Hepatocyte (in vitro differentiated cells): ENCODE measurements at regions not wholly inside any gene's neighbourhood (a gene's known extent, or its start where the extent isn't known, plus 50 kb on each side); places are given as distances from the start of the nearest gene placed in this dataset.

Source experiments
- DNase-seq: peaks from one replicate; pipeline ENCODE4 v3.0.0-alpha.2; 2016; ENCODE audit warnings: low spot score
- H2AFZ ChIP-seq: fragments of 200-600 bp; sonication (generic); 2 replicates; pipeline ENCODE4 v1.6.0; 2016; ENCODE audit warnings: antibody characterized with exemption, mild to moderate bottlenecking
- H3K27ac ChIP-seq: fragments of 200-600 bp; sonication (generic); 2 replicates; pipeline ENCODE4 v1.5.1; 2016; ENCODE audit warnings: mild to moderate bottlenecking
- H3K27me3 ChIP-seq: fragments of 200-600 bp; sonication (generic); 2 replicates; pipeline ENCODE4 v1.6.1; 2016
- H3K36me3 ChIP-seq: fragments of 200-600 bp; sonication (generic); replicated peaks from 2 replicates; pipeline ENCODE4 v1.5.1; 2016; ENCODE audit warnings: low read depth; ENCODE audit not compliant: insufficient read depth
- H3K4me1 ChIP-seq: fragments of 200-600 bp; sonication (generic); 2 replicates; pipeline ENCODE4 v1.5.1; 2016; ENCODE audit warnings: mild to moderate bottlenecking, moderate library complexity; ENCODE audit not compliant: insufficient read depth
- H3K4me2 ChIP-seq: fragments of 200-600 bp; sonication (generic); 2 replicates; pipeline ENCODE4 v1.6.0; 2016
- H3K4me3 ChIP-seq: fragments of 200-600 bp; sonication (generic); 2 replicates; pipeline ENCODE4 v1.5.1; 2016; ENCODE audit warnings: mild to moderate bottlenecking
- H3K79me2 ChIP-seq: fragments of 200-600 bp; sonication (generic); 2 replicates; pipeline ENCODE4 v1.6.0; 2017; ENCODE audit warnings: mild to moderate bottlenecking
- H3K9me2 ChIP-seq: fragments of 200-600 bp; sonication (generic); replicated peaks from 2 replicates; pipeline ENCODE4 v1.6.0; 2017; ENCODE audit warnings: mild to moderate bottlenecking; ENCODE audit not compliant: insufficient read depth
- H3K9me3 ChIP-seq: fragments of 200-600 bp; sonication (generic); 2 replicates; pipeline ENCODE4 v1.5.1; 2016; ENCODE audit warnings: low read depth, mild to moderate bottlenecking
- H4K20me1 ChIP-seq: fragments of 200-600 bp; sonication (generic); 2 replicates; pipeline ENCODE4 v1.6.0; 2016; ENCODE audit warnings: mild to moderate bottlenecking; ENCODE audit not compliant: insufficient read depth, poor library complexity, severe bottlenecking
- CTCF ChIP-seq: fragments of 200-600 bp; sonication (generic); IDR thresholded peaks from 2 replicates; pipeline ENCODE4 v1.5.1; 2016; ENCODE audit warnings: antibody characterized with exemption, mild to moderate bottlenecking; ENCODE audit not compliant: poor library complexity
- EZH2 ChIP-seq: fragments of 200-600 bp; sonication (generic); IDR thresholded peaks from 2 replicates; pipeline ENCODE4 v1.6.1; 2016; ENCODE audit warnings: antibody characterized with exemption, mild to moderate bottlenecking, borderline replicate concordance
- EZH2phosphoT487 ChIP-seq: fragments of 200-600 bp; sonication (generic); IDR thresholded peaks from one replicate; pipeline ENCODE4 v1.6.1; 2018; ENCODE audit warnings: antibody characterized with exemption, mild to moderate bottlenecking, low read depth, moderate library complexity; ENCODE audit not compliant: unreplicated experiment, severe bottlenecking
- WGBS: methylation state at CpG from one replicate; pipeline ENCODE4 v1.1.6; 2016; ENCODE audit warnings: low lambda C conversion rate; ENCODE audit errors: missing lambda C conversion rate; 5-methylcytosine and 5-hydroxymethylcytosine counted together

- Histone ChIP-seq H3K36me3 (no peaks in the 10 kb centered on the region), H3K27ac (no peak overlapping the region), H4K20me1 (no peaks in the 10 kb centered on the region)
Measured at GRCh38 chr12:69019082-69019481, 86.1 kb upstream of the CPM start.

GRCh38 chr12:69019910-69020309 lies 86.9 kb upstream of the CPM start:
- no peak for DNase-seq

More at GRCh38 chr12:69019082-69019481, 86.1 kb upstream of the CPM start:
- Histone ChIP-seq H3K4me2 (no peak overlapping the region), H3K4me3 (no peak overlapping the region), H3K4me1 (no peaks in the 10 kb centered on the region), H3K9me2 (no peaks in the 10 kb centered on the region), H3K27me3 (no peaks in the 10 kb centered on the region), H2AFZ (no peak overlapping the region), H3K9me3 (no peaks in the 10 kb centered on the region), H3K79me2 (no peaks in the 10 kb centered on the region)
- DNase-seq, result no peak
- TF ChIP-seq EZH2 (no peak), CTCF (no peak), EZH2phosphoT487 (no peak)

DNA sequence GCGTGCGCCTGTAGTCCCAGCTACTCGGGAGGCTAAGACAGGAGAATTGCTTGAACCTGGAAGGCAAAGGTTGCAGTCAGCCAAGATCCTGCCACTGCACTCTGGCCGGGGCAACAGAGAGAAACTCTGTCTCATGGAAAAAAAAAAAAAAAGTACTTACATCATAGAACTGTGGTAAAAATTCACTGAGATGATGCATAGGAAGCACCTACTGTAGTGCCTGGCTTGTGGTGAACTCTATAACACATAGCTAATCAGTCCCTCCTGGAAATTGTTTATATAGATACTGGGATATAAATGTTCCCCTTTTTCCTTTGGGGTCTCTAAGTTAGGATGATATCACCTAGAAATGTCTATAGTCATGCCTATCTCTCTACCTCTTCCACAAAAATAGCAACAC lies 89.7 kb upstream of the CPM start:
- no peak for TF ChIP-seq CTCF
- no peak for TF ChIP-seq EZH2
- TF ChIP-seq EZH2phosphoT487, result no peak
- no peak overlapping the region for H2AFZ ChIP-seq
- H3K36me3 ChIP-seq, result no peaks in the 10 kb centered on the region
- no peaks in the 10 kb centered on the region for H3K79me2 ChIP-seq
- H3K27me3 ChIP-seq, result no peaks in the 10 kb centered on the region
- no peak overlapping the region for H3K4me2 ChIP-seq
- no peaks in the 10 kb centered on the region for H3K4me1 ChIP-seq
- H3K9me3 ChIP-seq, result no peaks in the 10 kb centered on the region
- H3K27ac ChIP-seq, result no peak overlapping the region
- H4K20me1 ChIP-seq, result no peaks in the 10 kb centered on the region
- H3K4me3 ChIP-seq, result no peak overlapping the region
- WGBS, result 94% methylated on average over 4 of the region's 4 CpGs
- DNase-seq, result no peak
- no peaks in the 10 kb centered on the region for H3K9me2 ChIP-seq

More at GRCh38 chr12:69019910-69020309, 86.9 kb upstream of the CPM start:
- Histone ChIP-seq H3K4me3 (no peak overlapping the region), H2AFZ (no peak overlapping the region), H3K36me3 (no peaks in the 10 kb centered on the region), H3K4me1 (no peaks in the 10 kb centered on the region), H3K9me2 (no peaks in the 10 kb centered on the region), H3K79me2 (no peaks in the 10 kb centered on the region), H4K20me1 (no peaks in the 10 kb centered on the region), H3K4me2 (no peak overlapping the region), H3K9me3 (no peaks in the 10 kb centered on the region), H3K27me3 (no peaks in the 10 kb centered on the region), H3K27ac (no peak overlapping the region)
- TF ChIP-seq EZH2phosphoT487 (no peak), EZH2 (no peak), CTCF (no peak)

- no peak for DNase-seq
- H3K27me3 ChIP-seq, result no peaks in the 10 kb centered on the region
- H3K9me2 ChIP-seq, result no peaks in the 10 kb centered on the region
- no peaks in the 10 kb centered on the region for H4K20me1 ChIP-seq
- H3K9me3 ChIP-seq, result no peaks in the 10 kb centered on the region
- H3K4me3 ChIP-seq, result no peak overlapping the region
- H3K36me3 ChIP-seq, result no peaks in the 10 kb centered on the region
- no peaks in the 10 kb centered on the region for H3K79me2 ChIP-seq
- WGBS, result 70% methylated on average over 5 of the region's 5 CpGs
- H3K4me1 ChIP-seq, result no peaks in the 10 kb centered on the region
- H2AFZ ChIP-seq, result no peak overlapping the region
- no peak for TF ChIP-seq CTCF
- TF ChIP-seq EZH2, result no peak
- no peak for TF ChIP-seq EZH2phosphoT487
- H3K4me2 ChIP-seq, result no peak overlapping the region
- H3K27ac ChIP-seq, result no peak overlapping the region
Measured at GRCh38 chr12:69023840-69024239, 90.9 kb upstream of the CPM start.
